ENCODE measurements at regions not wholly inside any gene's neighbourhood (a gene's known extent, or its start where the extent isn't known, plus 50 kb on each side); places are given as distances from the start of the nearest gene placed in this dataset.

- H3K4me3 ChIP-seq (ENCODE audit: low read depth, low read length): no peak overlapping the region
- no peak for DNase-seq (ENCODE audit: low read depth)
- TF ChIP-seq MYC (IDR thresholded peaks at IDR 0.05; ENCODE audit: low read depth, low read length) (no peak), MAX (IDR thresholded peaks at IDR 0.05; ENCODE audit: low read depth, low read length) (no peak), POLR2A (IDR thresholded peaks at IDR 0.05; ENCODE audit: extremely low read depth, insufficient read length) (no peak), CTCF (IDR thresholded peaks at IDR 0.05; ENCODE audit: low read depth, low read length) (no peak)
These were observed 203.3 kb downstream of the MFSD1 start for GRCh38 chr3:159005137-159005536.

GRCh38 chr3:159007331-159007730 is 205.5 kb downstream of the MFSD1 start:
- DNase-seq (ENCODE audit: low read depth): no peak
- TF ChIP-seq MYC (IDR thresholded peaks at IDR 0.05; ENCODE audit: low read depth, low read length): no peak
- TF ChIP-seq POLR2A (IDR thresholded peaks at IDR 0.05; ENCODE audit: extremely low read depth, insufficient read length): no peak
- no peak for TF ChIP-seq MAX (IDR thresholded peaks at IDR 0.05; ENCODE audit: low read depth, low read length)
- no peak overlapping the region for H3K4me3 ChIP-seq (ENCODE audit: low read depth, low read length)

GRCh38 chr3:159008401-159008800 is 206.5 kb downstream of the MFSD1 start:
- DNase-seq (ENCODE audit: low read depth): no peak
- TF ChIP-seq MYC (IDR thresholded peaks at IDR 0.05; ENCODE audit: low read depth, low read length): no peak
- no peak for TF ChIP-seq MAX (IDR thresholded peaks at IDR 0.05; ENCODE audit: low read depth, low read length)
- TF ChIP-seq POLR2A (IDR thresholded peaks at IDR 0.05; ENCODE audit: extremely low read depth, insufficient read length): no peak
- TF ChIP-seq CTCF (IDR thresholded peaks at IDR 0.05; ENCODE audit: low read depth, low read length): no peak

DNA sequence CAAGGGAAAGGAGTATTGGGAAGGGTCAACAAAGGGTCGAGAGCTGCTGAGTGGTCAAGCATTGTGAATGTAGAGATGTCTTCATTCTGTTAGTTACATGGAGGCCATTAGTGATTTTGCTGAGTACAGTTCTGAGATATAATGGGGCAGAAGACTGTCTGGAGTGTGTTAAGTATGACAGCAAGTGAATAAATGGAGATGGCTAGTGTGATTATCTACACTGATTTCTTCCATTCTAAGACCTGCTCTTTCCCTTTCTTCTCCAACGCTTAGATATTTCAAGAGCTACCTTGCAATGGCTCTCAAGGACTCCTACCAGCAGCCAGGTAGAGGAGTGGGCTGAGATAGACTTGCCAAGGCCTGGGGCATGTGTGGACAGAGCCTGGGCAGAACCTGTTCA is 216.5 kb downstream of the MFSD1 start:
- DNase-seq (ENCODE audit: low read depth): no peak
- no peak overlapping the region for H3K4me3 ChIP-seq (ENCODE audit: low read depth, low read length)
- TF ChIP-seq CTCF (IDR thresholded peaks at IDR 0.05; ENCODE audit: low read depth, low read length) (no peak), MYC (IDR thresholded peaks at IDR 0.05; ENCODE audit: low read depth, low read length) (no peak), POLR2A (IDR thresholded peaks at IDR 0.05; ENCODE audit: extremely low read depth, insufficient read length) (no peak), MAX (IDR thresholded peaks at IDR 0.05; ENCODE audit: low read depth, low read length) (no peak)

More at GRCh38 chr3:159008401-159008800, 206.5 kb downstream of the MFSD1 start:
- no peak overlapping the region for H3K4me3 ChIP-seq (ENCODE audit: low read depth, low read length)

- no peak for DNase-seq (ENCODE audit: low read depth)
- no peak overlapping the region for H3K4me3 ChIP-seq (ENCODE audit: low read depth, low read length)
- TF ChIP-seq MYC (IDR thresholded peaks at IDR 0.05; ENCODE audit: low read depth, low read length) (no peak), POLR2A (IDR thresholded peaks at IDR 0.05; ENCODE audit: extremely low read depth, insufficient read length) (no peak), MAX (IDR thresholded peaks at IDR 0.05; ENCODE audit: low read depth, low read length) (no peak), CTCF (IDR thresholded peaks at IDR 0.05; ENCODE audit: low read depth, low read length) (no peak)
These were observed 223.9 kb downstream of the MFSD1 start for GRCh38 chr3:159025733-159026132.

GRCh38 chr3:159026510-159026909 is 224.7 kb downstream of the MFSD1 start:
- no peak for DNase-seq (ENCODE audit: low read depth)
- H3K4me3 ChIP-seq (ENCODE audit: low read depth, low read length): no peak overlapping the region
- TF ChIP-seq MAX (IDR thresholded peaks at IDR 0.05; ENCODE audit: low read depth, low read length): no peak

DNA sequence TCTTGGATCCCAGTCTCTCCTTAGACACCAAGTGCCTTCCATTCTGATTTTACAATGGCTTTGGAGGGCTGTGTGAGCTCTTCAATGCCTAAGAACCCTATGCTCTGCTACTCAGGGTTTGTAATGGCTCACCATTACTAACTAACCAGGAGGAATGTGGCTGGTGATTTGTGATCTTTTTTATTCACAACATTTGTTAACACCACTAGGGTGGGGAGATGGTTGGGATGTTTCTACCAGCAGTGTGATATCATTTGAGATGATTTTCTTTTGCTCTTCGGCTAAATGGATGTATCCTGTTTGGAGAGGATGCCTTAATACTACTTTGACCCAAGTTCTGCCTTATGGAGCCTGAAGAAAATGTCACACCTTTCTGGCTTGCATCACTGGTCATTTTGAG is 226.9 kb downstream of the MFSD1 start:
- TF ChIP-seq MYC (IDR thresholded peaks at IDR 0.05; ENCODE audit: low read depth, low read length): no peak
- no peak for TF ChIP-seq CTCF (IDR thresholded peaks at IDR 0.05; ENCODE audit: low read depth, low read length)
- no peak for TF ChIP-seq MAX (IDR thresholded peaks at IDR 0.05; ENCODE audit: low read depth, low read length)
- TF ChIP-seq POLR2A (IDR thresholded peaks at IDR 0.05; ENCODE audit: extremely low read depth, insufficient read length): no peak
- DNase-seq (ENCODE audit: low read depth): no peak

More for the DNA sequence above, 226.9 kb downstream of the MFSD1 start:
- no peak overlapping the region for H3K4me3 ChIP-seq (ENCODE audit: low read depth, low read length)

Measured in NB4 (cell line).